Glutamatergic neuron (in vitro differentiated cells): ENCODE measurements at regions not wholly inside any gene's neighbourhood (a gene's known extent, or its start where the extent isn't known, plus 50 kb on each side); places are given as distances from the start of the nearest gene placed in this dataset.

Experiments used
- DNase-seq: peaks from one replicate; pipeline ENCODE4 v3.0.0; 2022
- H3K27ac Mint-ChIP-seq: one replicate; pipeline ENCODE4 v1.8.0; 2020; ENCODE audit warnings: mild to moderate bottlenecking, mixed read lengths, inconsistent platforms; ENCODE audit not compliant: unreplicated experiment
- H3K27me3 Mint-ChIP-seq: one replicate; pipeline ENCODE4 v1.8.0; 2020; ENCODE audit warnings: mild to moderate bottlenecking, moderate library complexity, mixed read lengths, inconsistent platforms; ENCODE audit not compliant: unreplicated experiment
- H3K36me3 Mint-ChIP-seq: one replicate; pipeline ENCODE4 v1.8.0; 2020; ENCODE audit warnings: mild to moderate bottlenecking, mixed read lengths, inconsistent platforms; ENCODE audit not compliant: unreplicated experiment
- H3K4me1 Mint-ChIP-seq: one replicate; pipeline ENCODE4 v1.8.0; 2020; ENCODE audit warnings: mild to moderate bottlenecking, low read depth, mixed read lengths, inconsistent platforms; ENCODE audit not compliant: unreplicated experiment
- H3K4me3 Mint-ChIP-seq: one replicate; pipeline ENCODE4 v1.8.0; 2020; ENCODE audit warnings: mild to moderate bottlenecking, mixed read lengths, inconsistent platforms; ENCODE audit not compliant: unreplicated experiment
- H3K9me3 Mint-ChIP-seq: one replicate; pipeline ENCODE4 v1.8.0; 2020; ENCODE audit warnings: mild to moderate bottlenecking, moderate library complexity, mixed read lengths, inconsistent platforms; ENCODE audit not compliant: unreplicated experiment
- CTCF ChIP-seq: fragments of 200-600 bp; sonication (generic); IDR thresholded peaks from one replicate; pipeline ENCODE4 v1.5.0; 2021; ENCODE audit not compliant: partially characterized antibody, unreplicated experiment

GRCh38 chr16:75804368-75804767 lies 78.1 kb upstream of the CPHXL start:
- Mint-ChIP-seq H3K27me3 (peaks cover 2% of the 10 kb centered on the region), H3K27ac (no peak overlapping the region), H3K4me1 (no peaks in the 10 kb centered on the region), H3K4me3 (no peak overlapping the region), H3K36me3 (no peaks in the 10 kb centered on the region), H3K9me3 (no peaks in the 10 kb centered on the region)
- no peak for TF ChIP-seq CTCF
- DNase-seq: no peak

DNA sequence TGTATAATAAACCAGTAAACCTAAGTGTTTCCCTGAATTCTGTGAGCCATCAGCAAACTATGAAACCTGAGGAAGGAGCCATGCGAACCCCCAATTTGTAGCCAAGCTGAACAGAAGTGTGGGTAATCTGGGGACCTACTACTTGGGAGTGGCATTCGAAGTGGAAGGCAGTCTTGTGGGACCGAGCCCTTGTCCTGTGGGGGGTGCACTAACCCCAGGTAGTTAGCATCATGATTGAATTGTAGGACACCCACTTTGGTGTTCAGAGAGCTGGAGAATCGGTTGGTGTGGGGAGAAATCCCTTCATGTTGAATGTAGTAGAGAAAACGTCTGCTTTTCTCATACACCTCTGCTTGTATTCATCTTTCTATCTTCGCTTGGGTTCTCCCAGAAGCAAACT lies 79.7 kb upstream of the CPHXL start:
- no peak overlapping the region for H3K4me3 Mint-ChIP-seq
- H3K36me3 Mint-ChIP-seq: no peaks in the 10 kb centered on the region
- TF ChIP-seq CTCF: no peak
- no peaks in the 10 kb centered on the region for H3K9me3 Mint-ChIP-seq
- no peak overlapping the region for H3K27ac Mint-ChIP-seq
- H3K4me1 Mint-ChIP-seq: no peaks in the 10 kb centered on the region
- peaks cover 2% of the 10 kb centered on the region for H3K27me3 Mint-ChIP-seq
- no peak for DNase-seq

DNA sequence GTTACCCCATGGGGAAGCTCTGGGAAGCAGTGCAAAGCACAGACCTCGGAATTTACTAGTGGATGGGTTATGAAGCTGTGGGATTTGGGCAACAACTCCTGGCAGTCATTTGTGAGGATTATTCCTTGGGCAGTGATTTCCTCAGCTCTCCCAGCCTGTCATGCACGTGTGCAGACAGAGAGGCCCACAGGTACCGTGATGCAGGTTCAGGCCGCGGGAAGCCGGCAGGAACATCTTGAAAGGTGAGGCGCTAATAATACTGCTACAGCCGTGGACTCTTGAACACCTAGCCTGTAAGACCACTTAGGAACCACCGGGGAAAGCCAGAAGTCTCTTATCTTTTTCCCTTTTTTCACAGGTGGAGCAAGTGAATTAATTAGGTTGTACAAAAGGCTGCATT lies 80.2 kb upstream of the CPHXL start:
- Mint-ChIP-seq H3K4me1 (no peaks in the 10 kb centered on the region), H3K27me3 (peaks cover 2% of the 10 kb centered on the region), H3K9me3 (no peaks in the 10 kb centered on the region), H3K4me3 (no peak overlapping the region), H3K27ac (no peak overlapping the region), H3K36me3 (no peaks in the 10 kb centered on the region)
- no peak for DNase-seq
- TF ChIP-seq CTCF: no peak

DNA sequence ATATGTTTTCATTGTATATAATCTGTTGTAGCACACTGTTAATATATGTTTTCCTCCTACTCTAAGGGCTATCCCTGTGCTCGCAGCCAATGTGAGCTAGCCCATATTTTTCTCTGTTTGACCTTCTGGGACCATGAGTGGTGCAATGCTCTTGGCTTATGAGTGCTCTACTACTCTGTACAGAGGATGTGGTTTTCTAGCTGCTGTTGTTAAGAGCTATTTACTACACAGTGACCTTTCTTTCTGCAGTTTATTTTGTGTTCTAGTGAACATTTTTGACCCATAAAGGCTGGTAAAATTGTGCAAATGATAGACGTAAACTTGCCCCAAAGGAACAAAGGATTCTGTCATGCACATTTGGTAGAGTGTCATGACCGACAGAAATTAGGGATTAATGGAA lies 84.1 kb upstream of the CPHXL start:
- TF ChIP-seq CTCF: no peak
- Mint-ChIP-seq H3K36me3 (no peaks in the 10 kb centered on the region), H3K4me1 (no peaks in the 10 kb centered on the region), H3K4me3 (no peak overlapping the region), H3K27ac (no peak overlapping the region), H3K9me3 (peaks cover 3% of the 10 kb centered on the region), H3K27me3 (peaks cover 2% of the 10 kb centered on the region)
- no peak for DNase-seq

DNA sequence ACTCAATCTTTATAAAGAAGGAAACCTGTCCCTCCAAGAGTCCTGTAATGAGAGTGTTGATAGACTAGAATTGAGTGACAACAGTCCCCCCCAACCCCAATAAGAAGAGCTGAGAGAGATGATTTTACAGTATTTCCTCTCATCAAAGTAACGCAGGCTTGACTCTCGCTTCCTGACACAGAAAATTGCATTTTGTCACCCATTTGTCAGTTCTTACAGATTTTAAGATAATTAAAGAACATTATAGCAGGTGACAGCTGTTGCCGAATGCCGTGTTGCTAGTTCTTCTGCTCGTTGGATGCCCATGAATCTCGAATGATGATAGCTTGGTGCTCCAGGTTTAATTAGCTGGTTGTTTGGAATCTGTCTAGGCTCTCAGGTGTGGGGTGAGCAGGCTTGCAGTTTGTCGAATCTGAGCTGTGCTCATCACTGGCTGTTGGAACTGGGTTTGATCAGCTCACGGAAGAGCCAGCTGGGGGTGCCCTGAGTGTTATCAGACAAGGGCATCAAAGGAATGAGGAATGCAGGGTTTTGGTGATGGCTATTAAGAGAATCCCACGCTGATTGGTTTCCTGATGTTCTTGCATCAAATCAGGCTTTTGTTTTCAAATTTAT lies 84.8 kb upstream of the CPHXL start:
- H3K36me3 Mint-ChIP-seq: no peaks in the 10 kb centered on the region
- H3K4me1 Mint-ChIP-seq: no peaks in the 10 kb centered on the region
- no peak overlapping the region for H3K4me3 Mint-ChIP-seq
- no peak for TF ChIP-seq CTCF
- H3K27ac Mint-ChIP-seq: no peak overlapping the region
- peaks cover 2% of the 10 kb centered on the region for H3K27me3 Mint-ChIP-seq
- H3K9me3 Mint-ChIP-seq: peaks cover 3% of the 10 kb centered on the region
- no peak for DNase-seq
